ENCODE measurements at regions not wholly inside any gene's neighbourhood (a gene's known extent, or its start where the extent isn't known, plus 50 kb on each side); places are given as distances from the start of the nearest gene placed in this dataset.

DNA sequence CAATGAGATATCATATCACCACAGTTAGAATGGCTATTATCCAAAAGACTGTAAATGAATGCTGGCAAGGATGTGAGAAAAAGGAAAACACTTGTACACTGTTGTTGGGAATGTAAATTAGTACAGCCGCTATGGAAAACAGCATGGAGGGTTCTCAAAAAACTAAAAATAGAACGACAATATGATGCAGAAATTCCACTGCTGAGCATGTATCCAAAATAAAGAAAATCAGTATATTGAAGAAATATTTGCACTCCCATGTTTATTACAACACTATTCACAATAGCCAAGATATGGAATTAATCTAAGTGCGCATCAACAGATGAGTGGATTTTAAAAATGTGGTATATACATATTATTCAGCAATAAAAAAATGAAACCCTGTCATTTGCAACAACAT, 898.9 kb upstream of the MAN1A1 start:
- no peak overlapping the region for H2AFZ ChIP-seq (ENCODE audit: low read depth)
- WGBS (ENCODE audit: low lambda C conversion rate), result 49% methylated on average over 3 of the region's 3 CpGs
- no peaks in the 10 kb centered on the region for H3K36me3 ChIP-seq (replicated peaks in 1 of 2; ENCODE audit: control insufficient read depth in 1 of 2, insufficient read depth in 2 of 2, low read length in 1 of 2)
- H3F3A ChIP-seq (replicated peaks; ENCODE audit: insufficient read depth), result no peaks in the 10 kb centered on the region
- no peak overlapping the region for H3K9ac ChIP-seq
- H3K4me1 ChIP-seq (ENCODE audit: control insufficient read depth in 1 of 2, insufficient read depth in 2 of 2, low read depth in 1 of 2, low read length in 1 of 2), result no peaks in the 10 kb centered on the region
- no peak for DNase-seq
- no peaks in the 10 kb centered on the region for H3K9me3 ChIP-seq
- no peaks in the 10 kb centered on the region for H4K20me1 ChIP-seq (ENCODE audit: insufficient read depth)
- no peaks in the 10 kb centered on the region for H3K79me2 ChIP-seq (ENCODE audit: insufficient read depth)
- no peak overlapping the region for H3K27ac ChIP-seq (ENCODE audit: low read depth in 2 of 2, low read length in 1 of 2)
- no peaks in the 10 kb centered on the region for H3K27me3 ChIP-seq (ENCODE audit: insufficient read depth)
- H3K9me2 ChIP-seq, result no peaks in the 10 kb centered on the region
- H3K4me3 ChIP-seq (ENCODE audit: low read depth in 2 of 2, low read length in 1 of 2), result no peak overlapping the region
- POLR2A ChIA-PET, result no interaction called here
- H3K4me2 ChIP-seq, result no peak overlapping the region
- TF ChIP-seq YY1 (IDR thresholded peaks at IDR 0.05; ENCODE audit: low read depth), result no peak
- TF ChIP-seq, protein P1, sequence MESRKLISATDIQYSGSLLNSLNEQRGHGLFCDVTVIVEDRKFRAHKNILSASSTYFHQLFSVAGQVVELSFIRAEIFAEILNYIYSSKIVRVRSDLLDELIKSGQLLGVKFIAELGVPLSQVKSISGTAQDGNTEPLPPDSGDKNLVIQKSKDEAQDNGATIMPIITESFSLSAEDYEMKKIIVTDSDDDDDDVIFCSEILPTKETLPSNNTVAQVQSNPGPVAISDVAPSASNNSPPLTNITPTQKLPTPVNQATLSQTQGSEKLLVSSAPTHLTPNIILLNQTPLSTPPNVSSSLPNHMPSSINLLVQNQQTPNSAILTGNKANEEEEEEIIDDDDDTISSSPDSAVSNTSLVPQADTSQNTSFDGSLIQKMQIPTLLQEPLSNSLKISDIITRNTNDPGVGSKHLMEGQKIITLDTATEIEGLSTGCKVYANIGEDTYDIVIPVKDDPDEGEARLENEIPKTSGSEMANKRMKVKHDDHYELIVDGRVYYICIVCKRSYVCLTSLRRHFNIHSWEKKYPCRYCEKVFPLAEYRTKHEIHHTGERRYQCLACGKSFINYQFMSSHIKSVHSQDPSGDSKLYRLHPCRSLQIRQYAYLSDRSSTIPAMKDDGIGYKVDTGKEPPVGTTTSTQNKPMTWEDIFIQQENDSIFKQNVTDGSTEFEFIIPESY (IDR thresholded peaks at IDR 0.05; ENCODE audit: borderline replicate concordance, low read depth), result no peak
- TF ChIP-seq, protein P2, sequence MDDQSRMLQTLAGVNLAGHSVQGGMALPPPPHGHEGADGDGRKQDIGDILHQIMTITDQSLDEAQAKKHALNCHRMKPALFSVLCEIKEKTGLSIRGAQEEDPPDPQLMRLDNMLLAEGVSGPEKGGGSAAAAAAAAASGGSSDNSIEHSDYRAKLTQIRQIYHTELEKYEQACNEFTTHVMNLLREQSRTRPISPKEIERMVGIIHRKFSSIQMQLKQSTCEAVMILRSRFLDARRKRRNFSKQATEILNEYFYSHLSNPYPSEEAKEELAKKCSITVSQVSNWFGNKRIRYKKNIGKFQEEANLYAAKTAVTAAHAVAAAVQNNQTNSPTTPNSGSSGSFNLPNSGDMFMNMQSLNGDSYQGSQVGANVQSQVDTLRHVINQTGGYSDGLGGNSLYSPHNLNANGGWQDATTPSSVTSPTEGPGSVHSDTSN (IDR thresholded peaks at IDR 0.05), result no peak
- no peak for TF ChIP-seq FOXM1 (IDR thresholded peaks at IDR 0.05; ENCODE audit: low read depth)
- no peak for TF ChIP-seq ELF1 (IDR thresholded peaks at IDR 0.05)
- no peak for TF ChIP-seq RAD21 (IDR thresholded peaks at IDR 0.05; ENCODE audit: low read length)
- no peak for TF ChIP-seq EZH2phosphoT487 (IDR thresholded peaks at IDR 0.05; ENCODE audit: borderline replicate concordance, low read depth)
- no peak for TF ChIP-seq RXRA (IDR thresholded peaks at IDR 0.05; ENCODE audit: borderline replicate concordance, low read depth)
- TF ChIP-seq TEAD4 (IDR thresholded peaks at IDR 0.05; ENCODE audit: borderline replicate concordance, insufficient read depth), result no peak
- TF ChIP-seq TCF12 (IDR thresholded peaks at IDR 0.05), result no peak
- no peak for TF ChIP-seq EP300 (IDR thresholded peaks at IDR 0.05; ENCODE audit: borderline replicate concordance in 1 of 2, low read depth in 1 of 2, low read length in 1 of 2)
- TF ChIP-seq NFIC (IDR thresholded peaks at IDR 0.05; ENCODE audit: borderline replicate concordance), result no peak
- no peak for TF ChIP-seq FOSL2 (IDR thresholded peaks at IDR 0.05; ENCODE audit: borderline replicate concordance, low read depth)
- CTCF ChIA-PET, result no interaction called here

- H3K27ac ChIP-seq (ENCODE audit: low read depth in 2 of 2, low read length in 1 of 2), result no peak overlapping the region
- H3F3A ChIP-seq (replicated peaks; ENCODE audit: insufficient read depth), result no peaks in the 10 kb centered on the region
- H4K20me1 ChIP-seq (ENCODE audit: insufficient read depth), result no peaks in the 10 kb centered on the region
- ChIA-PET CTCF (no interaction called here), POLR2A (no interaction called here)
- H3K4me2 ChIP-seq, result no peak overlapping the region
- no peak overlapping the region for H3K9ac ChIP-seq
- no peak for DNase-seq
- no peak for TF ChIP-seq SIN3A (IDR thresholded peaks at IDR 0.05; ENCODE audit: borderline replicate concordance, low read depth, low read length)
- no peak for TF ChIP-seq RAD21 (IDR thresholded peaks at IDR 0.05; ENCODE audit: low read length)
- no peak for TF ChIP-seq RCOR1 (IDR thresholded peaks at IDR 0.05; ENCODE audit: low read length)
- no peak for TF ChIP-seq JUND (IDR thresholded peaks at IDR 0.05)
- no peak overlapping the region for H3K4me3 ChIP-seq (ENCODE audit: low read depth in 2 of 2, low read length in 1 of 2)
- H3K36me3 ChIP-seq (replicated peaks in 1 of 2; ENCODE audit: control insufficient read depth in 1 of 2, insufficient read depth in 2 of 2, low read length in 1 of 2), result no peaks in the 10 kb centered on the region
- no peaks in the 10 kb centered on the region; the same call in 1 of the 2 replicates for H3K9me3 ChIP-seq
- H3K4me1 ChIP-seq (ENCODE audit: control insufficient read depth in 1 of 2, insufficient read depth in 2 of 2, low read depth in 1 of 2, low read length in 1 of 2), result no peaks in the 10 kb centered on the region
- WGBS (ENCODE audit: low lambda C conversion rate), result 7% methylated on average over 1 of the region's 1 CpG
- H3K9me2 ChIP-seq, result no peaks in the 10 kb centered on the region
- no peaks in the 10 kb centered on the region for H3K79me2 ChIP-seq (ENCODE audit: insufficient read depth)
- no peak overlapping the region for H2AFZ ChIP-seq (ENCODE audit: low read depth)
- H3K27me3 ChIP-seq (ENCODE audit: insufficient read depth), result no peaks in the 10 kb centered on the region
These were observed 887.7 kb upstream of the MAN1A1 start for GRCh38 chr6:120237221-120237620.
